SH-SY5Y (cell line): ENCODE measurements at regions not wholly inside any gene's neighbourhood (a gene's known extent, or its start where the extent isn't known, plus 50 kb on each side); places are given as distances from the start of the nearest gene placed in this dataset.

Source experiments
- GATA2 ChIP-seq: IDR thresholded peaks from 2 replicates; pipeline ENCODE4 v1.6.1; 2011; ENCODE audit warnings: mild to moderate bottlenecking, low read depth, low read length
- GATA3 ChIP-seq: IDR thresholded peaks from 2 replicates; pipeline ENCODE4 v1.6.1; 2011; ENCODE audit warnings: low read depth, mild to moderate bottlenecking, low read length, moderate library complexity

- TF ChIP-seq GATA3, result no peak
- no peak for TF ChIP-seq GATA2
Observed at GRCh38 chr7:131011432-131011742, 277.4 kb upstream of the KLF14 start.
